Neural cell (in vitro differentiated cells): ENCODE measurements at regions not wholly inside any gene's neighbourhood (a gene's known extent, or its start where the extent isn't known, plus 50 kb on each side); places are given as distances from the start of the nearest gene placed in this dataset.

Source experiments
- H2AFZ ChIP-seq: fragments of 200-600, 300-800 bp; sonication (generic), shearing (Covaris generic); 2 replicates; pipeline ENCODE4 v1.6.0; 2014; ENCODE audit warnings: low read depth, mild to moderate bottlenecking, antibody characterized with exemption, low read length, moderate library complexity
- H3F3A ChIP-seq: fragments of 200-600 bp; shearing (Covaris generic); 2 replicates; pipeline ENCODE4 v1.6.1; 2016; ENCODE audit warnings: mild to moderate bottlenecking, moderate library complexity, mixed read lengths, antibody characterized with exemption, low read length; ENCODE audit not compliant: insufficient read depth, poor library complexity, severe bottlenecking
- H3K27ac ChIP-seq: fragments of 200-600, 300-800 bp; sonication (generic), shearing (Covaris generic); 2 replicates; pipeline ENCODE4 v1.5.1; 2014; ENCODE audit warnings: mild to moderate bottlenecking, low read length, moderate library complexity
- H3K27me3 ChIP-seq: fragments of 300-800, 200-600 bp; sonication (generic), shearing (Covaris generic); 2 replicates; pipeline ENCODE4 v1.6.0; 2014; ENCODE audit warnings: mild to moderate bottlenecking, low read depth, low read length, moderate library complexity; ENCODE audit not compliant: insufficient read depth
- H3K36me3 ChIP-seq: fragments of 300-800, 200-600 bp; sonication (generic), shearing (Covaris generic); 2 replicates; pipeline ENCODE4 v1.5.1; 2014; ENCODE audit warnings: mild to moderate bottlenecking, antibody characterized with exemption, low read length, moderate library complexity; ENCODE audit not compliant: insufficient read depth
- H3K4me2 ChIP-seq: fragments of 300-800, 200-600 bp; sonication (generic), shearing (Covaris generic); 2 replicates; pipeline ENCODE4 v1.6.0; 2014; ENCODE audit warnings: mild to moderate bottlenecking, low read length
- H3K4me3 ChIP-seq: fragments of 300-800, 200-600 bp; sonication (generic), shearing (Covaris generic); 2 replicates; pipeline ENCODE4 v1.5.1; 2014; ENCODE audit warnings: mild to moderate bottlenecking, low read length, moderate library complexity
- H3K79me2 ChIP-seq: fragments of 200-600 bp; shearing (Covaris generic); replicated peaks from 2 replicates; pipeline ENCODE4 v1.6.0; 2014; ENCODE audit warnings: mild to moderate bottlenecking, low read length, moderate library complexity; ENCODE audit not compliant: insufficient read depth
- H3K9ac ChIP-seq: fragments of 300-800, 200-600 bp; sonication (generic), shearing (Covaris generic); 2 replicates; pipeline ENCODE4 v1.6.1; 2016; ENCODE audit warnings: mild to moderate bottlenecking, low read length, mixed read lengths
- H3K9me2 ChIP-seq: fragments of 200-600 bp; shearing (Covaris generic); 2 replicates; pipeline ENCODE4 v1.6.1; 2016; ENCODE audit warnings: mild to moderate bottlenecking, low read length, mixed read lengths; ENCODE audit not compliant: insufficient read depth
- H3K9me3 ChIP-seq: fragments of 200-600, 300-800 bp; sonication (generic), shearing (Covaris generic); 2 replicates; pipeline ENCODE4 v1.6.1; 2016; ENCODE audit warnings: mild to moderate bottlenecking, mixed run types, low read length, moderate library complexity, mixed read lengths
- H4K20me1 ChIP-seq: fragments of 200-600 bp; shearing (Covaris generic); 2 replicates; pipeline ENCODE4 v1.6.1; 2016; ENCODE audit warnings: mild to moderate bottlenecking, mixed run types; ENCODE audit not compliant: insufficient read depth
- EP300 ChIP-seq: fragments of 450-650 bp; conservative IDR thresholded peaks from 2 replicates; pipeline ENCODE4 v1.6.1; 2014; ENCODE audit warnings: antibody characterized with exemption, mild to moderate bottlenecking, moderate library complexity; ENCODE audit not compliant: poor library complexity, severe bottlenecking
- EZH2 ChIP-seq: fragments of 200-600, 300-800 bp; shearing (Covaris generic), sonication (generic); IDR thresholded peaks from 2 replicates; pipeline ENCODE4 v1.6.1; 2014; ENCODE audit warnings: antibody characterized with exemption, low read length, borderline replicate concordance, mild to moderate bottlenecking; ENCODE audit not compliant: insufficient read depth, poor library complexity, severe bottlenecking
- MXI1 ChIP-seq: fragments of 450-650 bp; conservative IDR thresholded peaks from 2 replicates; pipeline ENCODE4 v1.6.1; 2014; ENCODE audit warnings: antibody characterized with exemption, mild to moderate bottlenecking; ENCODE audit not compliant: poor library complexity, severe bottlenecking
- POLR2AphosphoS5 ChIP-seq: IDR thresholded peaks from 2 replicates; pipeline ENCODE4 v1.6.1; 2012
- RAD21 ChIP-seq: fragments of 450-650 bp; conservative IDR thresholded peaks from 2 replicates; pipeline ENCODE4 v1.6.1; 2014; ENCODE audit warnings: antibody characterized with exemption, mild to moderate bottlenecking, moderate library complexity
- SMC3 ChIP-seq: fragments of 450-650 bp; conservative IDR thresholded peaks from 2 replicates; pipeline ENCODE4 v1.6.1; 2014; ENCODE audit warnings: antibody characterized with exemption, mild to moderate bottlenecking, moderate library complexity; ENCODE audit not compliant: poor library complexity
- TAF1 ChIP-seq: IDR thresholded peaks from 2 replicates; pipeline ENCODE4 v1.6.1; 2012; ENCODE audit warnings: low read depth
- TF ChIP-seq, protein P1 (sequence below): fragments of 450-650 bp; IDR thresholded peaks from 2 replicates; pipeline ENCODE4 v1.5.1; 2014; ENCODE audit warnings: antibody characterized with exemption, mild to moderate bottlenecking, moderate library complexity; ENCODE audit not compliant: poor library complexity, severe bottlenecking
- TF ChIP-seq, protein P2 (sequence below): IDR thresholded peaks from 2 replicates; pipeline ENCODE4 v1.6.1; 2012; ENCODE audit warnings: borderline replicate concordance

DNA sequence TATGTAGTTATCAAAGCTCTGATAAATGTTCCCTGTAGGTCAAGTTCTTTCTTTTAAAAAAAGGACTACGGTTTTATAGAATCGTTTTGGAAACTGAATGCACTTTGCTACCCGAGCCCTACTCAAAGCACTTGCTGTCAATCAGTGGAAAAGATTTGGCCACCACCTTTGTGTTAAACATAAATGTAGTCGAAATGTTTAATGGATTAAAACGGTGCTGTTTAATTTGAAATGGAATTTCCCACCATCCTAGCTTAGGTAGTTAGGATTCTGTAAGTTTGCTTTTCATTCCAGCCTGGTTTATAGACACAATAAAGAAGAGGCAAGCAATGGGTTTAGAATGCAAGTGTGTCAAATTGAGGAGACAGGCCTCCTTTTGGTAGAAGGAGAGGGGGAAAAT lies 69.4 kb upstream of the MMADHC start:
- peak overlapping the region; percentile 4 for H3K9ac ChIP-seq
- H3K9me3 ChIP-seq: no peaks in the 10 kb centered on the region
- H3K36me3 ChIP-seq: no peaks in the 10 kb centered on the region
- no peak overlapping the region for H2AFZ ChIP-seq
- no peaks in the 10 kb centered on the region for H3F3A ChIP-seq
- no peaks in the 10 kb centered on the region for H3K9me2 ChIP-seq
- H3K27me3 ChIP-seq: no peaks in the 10 kb centered on the region
- peak overlapping the region; percentile 56 for H3K4me2 ChIP-seq
- peak overlapping the region; percentile 66 for H3K27ac ChIP-seq
- TF ChIP-seq RAD21 (no peak), EZH2 (no peak), POLR2AphosphoS5 (no peak), MXI1 (no peak), TAF1 (no peak), EP300 (no peak), SMC3 (no peak)
- TF ChIP-seq, protein P1, sequence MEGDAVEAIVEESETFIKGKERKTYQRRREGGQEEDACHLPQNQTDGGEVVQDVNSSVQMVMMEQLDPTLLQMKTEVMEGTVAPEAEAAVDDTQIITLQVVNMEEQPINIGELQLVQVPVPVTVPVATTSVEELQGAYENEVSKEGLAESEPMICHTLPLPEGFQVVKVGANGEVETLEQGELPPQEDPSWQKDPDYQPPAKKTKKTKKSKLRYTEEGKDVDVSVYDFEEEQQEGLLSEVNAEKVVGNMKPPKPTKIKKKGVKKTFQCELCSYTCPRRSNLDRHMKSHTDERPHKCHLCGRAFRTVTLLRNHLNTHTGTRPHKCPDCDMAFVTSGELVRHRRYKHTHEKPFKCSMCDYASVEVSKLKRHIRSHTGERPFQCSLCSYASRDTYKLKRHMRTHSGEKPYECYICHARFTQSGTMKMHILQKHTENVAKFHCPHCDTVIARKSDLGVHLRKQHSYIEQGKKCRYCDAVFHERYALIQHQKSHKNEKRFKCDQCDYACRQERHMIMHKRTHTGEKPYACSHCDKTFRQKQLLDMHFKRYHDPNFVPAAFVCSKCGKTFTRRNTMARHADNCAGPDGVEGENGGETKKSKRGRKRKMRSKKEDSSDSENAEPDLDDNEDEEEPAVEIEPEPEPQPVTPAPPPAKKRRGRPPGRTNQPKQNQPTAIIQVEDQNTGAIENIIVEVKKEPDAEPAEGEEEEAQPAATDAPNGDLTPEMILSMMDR: no peak
- TF ChIP-seq, protein P2, sequence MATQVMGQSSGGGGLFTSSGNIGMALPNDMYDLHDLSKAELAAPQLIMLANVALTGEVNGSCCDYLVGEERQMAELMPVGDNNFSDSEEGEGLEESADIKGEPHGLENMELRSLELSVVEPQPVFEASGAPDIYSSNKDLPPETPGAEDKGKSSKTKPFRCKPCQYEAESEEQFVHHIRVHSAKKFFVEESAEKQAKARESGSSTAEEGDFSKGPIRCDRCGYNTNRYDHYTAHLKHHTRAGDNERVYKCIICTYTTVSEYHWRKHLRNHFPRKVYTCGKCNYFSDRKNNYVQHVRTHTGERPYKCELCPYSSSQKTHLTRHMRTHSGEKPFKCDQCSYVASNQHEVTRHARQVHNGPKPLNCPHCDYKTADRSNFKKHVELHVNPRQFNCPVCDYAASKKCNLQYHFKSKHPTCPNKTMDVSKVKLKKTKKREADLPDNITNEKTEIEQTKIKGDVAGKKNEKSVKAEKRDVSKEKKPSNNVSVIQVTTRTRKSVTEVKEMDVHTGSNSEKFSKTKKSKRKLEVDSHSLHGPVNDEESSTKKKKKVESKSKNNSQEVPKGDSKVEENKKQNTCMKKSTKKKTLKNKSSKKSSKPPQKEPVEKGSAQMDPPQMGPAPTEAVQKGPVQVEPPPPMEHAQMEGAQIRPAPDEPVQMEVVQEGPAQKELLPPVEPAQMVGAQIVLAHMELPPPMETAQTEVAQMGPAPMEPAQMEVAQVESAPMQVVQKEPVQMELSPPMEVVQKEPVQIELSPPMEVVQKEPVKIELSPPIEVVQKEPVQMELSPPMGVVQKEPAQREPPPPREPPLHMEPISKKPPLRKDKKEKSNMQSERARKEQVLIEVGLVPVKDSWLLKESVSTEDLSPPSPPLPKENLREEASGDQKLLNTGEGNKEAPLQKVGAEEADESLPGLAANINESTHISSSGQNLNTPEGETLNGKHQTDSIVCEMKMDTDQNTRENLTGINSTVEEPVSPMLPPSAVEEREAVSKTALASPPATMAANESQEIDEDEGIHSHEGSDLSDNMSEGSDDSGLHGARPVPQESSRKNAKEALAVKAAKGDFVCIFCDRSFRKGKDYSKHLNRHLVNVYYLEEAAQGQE: no peak
- no peaks in the 10 kb centered on the region for H4K20me1 ChIP-seq
- no peaks in the 10 kb centered on the region for H3K79me2 ChIP-seq
- peak overlapping the region; percentile 48 for H3K4me3 ChIP-seq

DNA sequence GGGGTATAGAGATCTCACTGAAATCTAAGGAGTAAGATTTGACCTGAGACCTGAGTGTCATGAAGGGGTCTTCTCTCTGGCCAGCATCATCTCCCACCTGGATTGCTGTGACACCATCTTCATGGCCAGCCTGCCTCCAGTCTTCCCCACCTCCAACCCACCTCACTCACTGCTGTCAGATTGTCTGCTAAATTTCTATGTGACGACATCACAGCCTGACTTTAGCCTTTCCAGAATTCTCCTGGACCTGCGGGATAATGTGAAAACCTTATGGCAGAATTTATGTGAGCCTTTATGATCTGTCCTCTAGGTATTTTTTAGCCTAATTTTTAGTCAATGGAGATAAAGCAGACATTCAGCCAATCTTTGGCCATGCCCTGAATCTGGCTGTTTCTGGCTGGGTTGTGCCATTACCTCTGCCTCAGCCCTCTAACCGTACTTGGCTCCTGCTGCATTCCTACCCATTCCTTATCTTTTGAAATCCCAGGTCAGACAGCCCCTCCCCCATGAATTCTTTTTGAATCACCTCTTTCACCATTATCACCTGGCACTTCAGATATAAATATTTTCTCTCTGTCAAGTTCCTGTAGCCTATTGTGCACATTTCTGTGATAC lies 66.4 kb upstream of the MMADHC start:
- Histone ChIP-seq H3K79me2 (no peaks in the 10 kb centered on the region), H3K27ac (no peak overlapping the region)

More for the DNA sequence above, 66.4 kb upstream of the MMADHC start:
- no peak overlapping the region for H2AFZ ChIP-seq
- no peaks in the 10 kb centered on the region for H3K9me3 ChIP-seq
- no peaks in the 10 kb centered on the region for H4K20me1 ChIP-seq
- no peak overlapping the region for H3K4me2 ChIP-seq
- no peak overlapping the region for H3K4me3 ChIP-seq
- H3K9ac ChIP-seq: no peak overlapping the region
- TF ChIP-seq MXI1: no peak
- TF ChIP-seq EZH2: no peak
- TF ChIP-seq EP300: no peak
- TF ChIP-seq, protein P2: no peak
- TF ChIP-seq TAF1: no peak
- no peak for TF ChIP-seq RAD21
- TF ChIP-seq POLR2AphosphoS5: no peak
- H3K9me2 ChIP-seq: no peaks in the 10 kb centered on the region
- no peaks in the 10 kb centered on the region for H3K27me3 ChIP-seq
- no peaks in the 10 kb centered on the region for H3F3A ChIP-seq
- no peaks in the 10 kb centered on the region for H3K36me3 ChIP-seq
